ENCODE measurements at regions not wholly inside any gene's neighbourhood (a gene's known extent, or its start where the extent isn't known, plus 50 kb on each side); places are given as distances from the start of the nearest gene placed in this dataset.
"Not testable (repeated sequence)": the region's sequence is repeated elsewhere in the genome, so short reads cannot be mapped to it uniquely, and the experiment has no call there.

GRCh38 chr11:49384371-49384770 is 176.0 kb upstream of the FOLH1 start:
- TF ChIP-seq CTCF (IDR thresholded peaks at IDR 0.05; ENCODE audit: insufficient read depth, low read depth, low read length); EZH2 (IDR thresholded peaks at IDR 0.05; ENCODE audit: insufficient read depth, low read length): not testable (repeated sequence)
